NCI-H345 (cell line): ENCODE measurements at regions not wholly inside any gene's neighbourhood (a gene's known extent, or its start where the extent isn't known, plus 50 kb on each side); places are given as distances from the start of the nearest gene placed in this dataset.
A peak's percentile ranks its signal among the peaks of the same experiment; 100 is the strongest.

Experiments
- DNase-seq: peaks from one replicate; lab custom pipeline; 2025; lab: John Stamatoyannopoulos, UW

DNA sequence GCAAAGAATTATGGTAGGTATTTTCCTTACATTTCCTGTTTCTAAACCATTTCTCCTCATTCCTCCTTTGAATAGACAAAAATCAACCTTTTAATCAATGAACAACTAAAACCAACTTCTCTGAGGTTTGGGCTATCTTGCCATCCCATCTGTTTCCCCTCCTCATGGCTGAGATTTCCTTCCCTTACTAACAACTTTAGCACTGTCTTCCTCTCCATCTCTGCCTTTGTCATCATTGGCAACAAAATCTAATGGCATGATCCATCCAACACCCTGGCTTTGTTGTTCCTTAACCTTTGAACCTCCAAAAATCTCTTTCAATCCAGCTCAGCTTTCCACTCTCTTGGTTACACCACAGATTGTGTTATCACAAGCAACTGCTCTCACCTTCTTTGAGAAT lies 95.3 kb upstream of the FAM136A start:
- DNase-seq, result no peak

DNA sequence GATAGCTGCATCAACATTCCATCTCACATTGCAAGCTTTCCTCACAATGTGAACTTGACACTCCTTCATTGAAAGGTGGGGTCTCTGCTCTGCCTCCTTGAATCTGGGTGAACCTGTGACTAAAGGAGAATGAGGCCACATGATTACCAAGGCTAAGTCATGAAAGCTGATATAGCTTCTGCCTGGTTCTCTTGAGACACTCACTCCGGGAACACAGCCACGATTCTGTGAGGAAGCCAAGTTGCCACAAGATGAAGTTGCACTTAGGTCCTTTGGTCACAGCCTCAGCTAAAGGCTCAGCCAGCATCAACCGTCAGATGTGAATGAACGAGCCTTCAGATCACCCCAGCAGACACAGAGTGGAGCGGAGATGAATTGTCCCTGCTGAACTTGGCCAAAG lies 94.7 kb upstream of the FAM136A start:
- DNase-seq, result no peak

DNA sequence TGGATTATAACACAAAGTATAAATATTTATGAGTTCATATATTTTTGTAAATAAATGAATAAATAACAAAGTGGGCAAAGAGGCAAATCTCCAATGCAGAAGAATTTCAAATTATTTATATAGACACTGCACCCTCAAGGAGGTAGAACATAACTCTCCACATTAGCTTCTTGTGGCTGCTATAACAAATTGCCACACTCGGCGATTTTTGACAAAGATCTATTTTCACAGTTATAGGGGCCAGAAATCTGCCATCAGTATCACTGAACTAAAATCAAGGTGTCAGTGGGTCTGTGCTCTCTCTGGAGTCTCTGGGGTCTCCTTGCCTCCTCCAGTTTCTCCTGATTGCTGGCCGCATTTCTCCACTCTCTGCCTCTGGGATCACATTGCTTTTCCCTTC lies 92.0 kb upstream of the FAM136A start:
- DNase-seq, result no peak

DNA sequence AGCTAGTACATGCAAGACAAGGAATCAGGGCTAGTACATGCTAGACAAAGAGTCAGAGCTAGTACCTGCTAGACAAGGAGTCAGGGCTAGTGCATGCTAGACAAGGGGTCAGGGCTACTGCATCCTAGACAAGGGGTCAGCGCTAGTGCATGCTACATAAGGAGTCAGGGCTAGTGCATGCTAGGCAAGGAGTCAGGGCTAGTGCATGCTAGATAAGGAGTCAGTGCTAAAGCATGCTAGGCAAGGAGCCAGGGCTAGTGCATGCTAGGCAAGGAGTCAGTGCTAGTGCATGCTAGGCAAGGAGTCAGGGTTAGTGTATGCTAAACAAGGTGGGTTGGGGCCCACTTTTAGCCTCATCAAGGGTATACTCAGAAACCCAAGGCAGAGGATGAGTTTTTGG lies 90.1 kb upstream of the FAM136A start:
- no peak for DNase-seq

DNA sequence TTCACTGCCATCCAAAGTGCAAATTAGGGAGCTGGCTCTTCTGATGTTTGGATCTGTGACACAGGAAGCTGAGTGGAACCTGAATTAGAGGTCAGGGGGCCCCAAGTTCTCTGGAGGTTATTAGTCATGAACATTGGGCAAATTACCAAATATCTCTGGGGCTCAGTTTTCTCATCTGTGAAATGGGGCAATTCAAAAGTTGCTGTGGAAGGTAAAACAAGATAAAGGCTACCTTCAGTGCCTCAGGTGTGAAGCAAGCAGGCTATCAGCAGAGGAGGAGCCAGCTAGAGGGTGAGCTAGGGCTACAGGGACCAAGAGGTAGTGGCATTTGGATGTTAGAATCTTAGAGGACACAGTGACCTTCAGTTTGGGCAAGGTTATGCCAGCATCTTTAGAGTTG lies 89.4 kb upstream of the FAM136A start:
- DNase-seq, result no peak

DNA sequence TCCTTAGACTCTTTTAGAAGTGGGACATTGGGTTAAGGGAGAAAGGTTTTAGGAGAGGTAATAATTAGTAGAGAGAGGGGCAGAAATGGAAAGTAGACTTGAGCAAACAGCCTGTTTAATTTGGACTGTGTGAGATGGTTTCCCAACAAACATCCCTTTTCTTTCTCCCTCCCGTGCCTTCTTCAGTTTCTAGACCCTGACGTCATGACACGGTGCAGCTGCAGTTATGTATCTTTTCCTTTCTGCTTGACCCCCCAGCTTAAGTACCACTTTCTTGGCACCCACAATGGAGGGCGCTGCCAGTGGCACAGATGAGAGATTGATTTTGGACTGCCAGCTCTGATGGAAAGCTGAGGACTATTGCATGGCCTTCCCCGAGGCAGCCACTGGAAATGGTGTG lies 86.9 kb upstream of the FAM136A start:
- DNase-seq, result no peak

DNA sequence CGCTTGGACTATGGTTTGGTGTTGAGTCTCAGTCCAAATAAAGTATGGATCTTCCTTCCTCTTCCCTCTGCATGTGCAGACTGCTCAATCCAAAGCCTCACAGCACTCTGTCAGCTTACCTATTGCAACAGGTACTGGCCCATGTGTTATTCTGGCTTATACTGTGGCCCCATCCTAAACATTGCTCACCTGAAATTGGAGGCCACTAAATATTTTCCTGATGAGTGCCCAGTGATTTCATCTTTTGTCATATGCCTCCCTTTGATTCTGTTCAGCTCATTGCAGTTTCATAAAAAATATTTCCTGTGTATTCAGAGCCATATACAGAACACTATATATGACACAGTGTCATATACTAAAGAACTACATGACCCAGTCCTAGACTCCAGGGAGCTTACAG lies 86.3 kb upstream of the FAM136A start:
- DNase-seq, result no peak

DNA sequence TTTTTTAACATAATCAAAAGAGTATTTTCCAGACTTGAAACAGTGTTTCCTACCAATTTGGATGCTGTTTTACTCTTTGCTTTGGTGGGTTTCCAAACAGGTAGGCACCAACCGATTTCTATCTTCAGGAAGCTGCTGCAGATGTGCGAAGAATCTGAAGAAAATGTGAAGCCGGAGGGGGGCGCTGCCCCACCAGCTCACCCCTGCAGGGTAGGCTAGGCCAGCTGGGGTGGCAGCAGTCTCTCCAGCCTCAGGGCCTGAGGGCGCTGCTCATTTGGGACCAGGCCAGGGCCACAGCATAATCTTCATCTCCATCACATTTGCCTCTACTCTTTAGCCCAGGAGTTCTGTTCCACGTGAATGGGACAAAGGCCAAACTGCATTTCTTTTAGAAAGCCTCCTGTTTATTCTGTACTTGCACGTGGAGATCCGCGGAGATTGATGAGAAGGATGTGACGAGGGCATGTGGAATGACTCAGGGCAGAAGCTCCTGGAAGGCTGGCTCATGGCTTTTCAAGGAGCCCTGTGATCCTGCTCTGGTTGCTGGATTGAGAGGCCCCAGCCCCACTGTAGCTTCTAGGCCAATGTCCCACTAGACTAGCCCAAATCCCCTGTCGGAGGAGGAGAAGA lies 84.2 kb upstream of the FAM136A start:
- no peak for DNase-seq

DNA sequence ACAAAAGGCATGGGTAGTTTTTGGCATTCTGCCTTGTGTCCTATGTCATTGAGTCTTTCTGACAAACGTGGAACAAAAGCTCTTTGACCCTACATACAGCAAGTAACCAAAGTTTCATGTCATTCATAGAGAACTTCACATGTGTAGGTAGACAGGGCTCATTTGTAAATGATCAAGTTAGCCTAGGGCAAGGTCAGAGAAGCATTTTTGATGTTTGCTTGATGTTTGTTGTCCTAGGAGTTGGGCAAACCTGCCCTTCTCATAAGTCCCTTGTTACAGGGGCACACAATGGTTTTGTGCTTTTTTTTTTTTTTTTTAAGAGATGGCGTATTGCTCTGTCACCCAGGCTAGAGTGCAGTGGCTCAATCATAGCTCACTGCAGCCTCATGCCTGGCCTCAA lies 83.3 kb upstream of the FAM136A start:
- DNase-seq, result no peak

DNA sequence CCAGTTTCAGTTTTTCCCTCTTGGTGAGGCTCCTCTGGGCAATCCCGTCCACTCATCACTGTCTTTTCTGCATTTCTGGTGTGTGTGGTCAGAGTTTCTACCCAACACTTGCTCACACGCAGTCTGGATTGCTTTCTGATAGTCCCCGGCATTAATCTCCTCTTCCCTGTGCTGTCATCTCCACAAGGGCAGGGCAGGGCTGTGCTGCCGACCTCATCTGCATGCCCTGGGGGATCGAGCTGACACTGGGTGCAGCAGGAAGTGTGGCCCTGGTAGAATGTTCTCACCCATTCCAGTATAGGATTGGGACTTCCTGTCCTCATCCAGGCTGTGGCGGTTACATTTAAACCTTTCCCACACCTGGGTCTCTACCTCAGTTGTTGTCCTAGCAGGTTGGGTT lies 80.0 kb upstream of the FAM136A start:
- no peak for DNase-seq

DNA sequence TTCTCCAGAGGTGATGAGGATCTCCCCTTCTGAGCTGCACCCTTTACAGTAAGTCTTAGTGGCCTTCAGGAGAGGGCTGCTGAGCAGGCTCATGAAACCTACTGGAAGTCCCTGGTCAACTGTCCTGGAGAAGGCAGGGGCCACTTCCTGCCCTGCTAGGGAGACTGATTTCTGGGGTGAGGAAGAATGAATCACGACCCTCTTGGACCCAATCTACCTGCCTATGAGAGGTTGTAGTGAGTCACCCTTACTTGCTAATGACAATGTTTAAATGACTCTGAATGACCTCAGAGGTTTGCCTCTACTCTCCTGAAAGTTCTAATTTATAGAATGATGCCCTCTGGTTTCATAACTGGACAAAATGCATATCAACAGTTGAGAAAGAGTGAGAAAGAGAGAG lies 79.4 kb upstream of the FAM136A start:
- no peak for DNase-seq

DNA sequence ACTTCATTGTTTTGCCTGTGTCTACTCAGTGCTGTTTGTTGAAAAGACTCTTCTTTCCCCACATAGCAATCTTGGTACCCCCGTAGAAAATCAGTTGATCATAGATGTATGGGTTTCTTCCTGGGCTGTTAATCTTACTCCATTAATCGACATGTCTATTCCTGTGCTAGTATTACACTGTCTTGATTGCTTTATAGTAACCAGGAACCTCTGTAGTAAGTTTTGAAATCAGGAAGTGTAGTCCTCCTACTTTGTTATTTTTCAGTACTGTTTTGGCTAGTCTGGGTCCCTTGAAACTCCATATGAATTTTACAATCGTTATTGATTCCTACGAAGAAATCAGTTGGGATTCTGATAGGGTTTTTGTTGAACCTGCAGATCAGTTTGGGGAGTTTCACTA lies 78.8 kb upstream of the FAM136A start:
- DNase-seq, result no peak

DNA sequence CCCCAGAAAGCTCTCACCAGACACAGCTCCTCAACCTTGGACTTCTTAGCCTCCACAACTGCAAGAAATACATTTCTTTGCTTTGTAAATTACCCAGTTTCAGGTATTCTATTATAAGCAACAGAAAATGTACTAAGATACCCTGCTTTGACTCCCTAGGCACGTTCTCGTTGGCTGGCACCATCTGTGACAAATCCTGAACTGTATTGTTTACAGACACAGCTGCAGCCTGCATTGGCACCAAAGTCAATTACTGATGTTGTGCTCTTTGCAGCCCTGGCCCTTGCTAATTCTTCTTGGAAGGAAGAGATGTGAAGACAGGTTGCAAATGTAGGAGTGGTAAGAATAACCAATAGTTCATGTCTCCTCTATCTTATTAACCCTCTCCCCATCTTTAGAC lies 72.7 kb upstream of the FAM136A start:
- no peak for DNase-seq

DNA sequence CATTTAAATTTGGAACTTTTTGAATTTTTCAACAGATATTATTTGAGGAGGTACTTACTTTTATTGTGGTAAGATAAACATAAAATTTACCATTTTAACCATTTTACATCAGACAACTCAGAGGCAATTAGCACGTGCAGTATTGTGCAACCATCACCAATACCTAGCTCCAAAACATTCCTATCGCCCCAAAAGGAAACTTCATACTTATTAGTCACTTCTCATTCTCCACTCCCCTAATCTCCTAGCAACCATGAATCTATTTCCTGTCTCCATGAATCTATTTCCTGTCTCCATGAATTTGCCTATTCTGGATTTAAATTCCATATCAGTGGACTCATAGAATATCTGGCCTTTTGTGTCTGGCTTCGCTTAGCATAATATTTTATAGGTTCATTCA lies 69.9 kb upstream of the FAM136A start:
- DNase-seq, result no peak

DNA sequence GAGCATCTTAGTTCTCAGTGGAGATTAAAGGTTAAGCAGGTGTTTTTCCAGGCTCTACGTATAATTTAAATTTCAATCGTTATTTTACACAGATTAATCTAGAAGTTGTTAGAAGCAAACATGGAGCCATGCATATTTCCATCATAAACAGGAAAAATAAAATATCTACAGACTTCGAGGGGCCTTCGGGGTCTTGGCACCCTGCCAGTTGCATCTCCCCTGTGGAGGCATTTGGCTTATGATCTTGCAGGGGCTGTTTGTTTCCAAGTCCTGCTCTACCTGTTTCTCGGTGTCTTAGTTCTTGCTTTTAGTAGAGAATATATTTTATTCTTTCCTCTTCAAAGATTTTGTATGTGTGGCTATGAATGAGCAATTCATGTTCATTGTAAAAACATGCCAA lies 67.2 kb upstream of the FAM136A start:
- no peak for DNase-seq

DNA sequence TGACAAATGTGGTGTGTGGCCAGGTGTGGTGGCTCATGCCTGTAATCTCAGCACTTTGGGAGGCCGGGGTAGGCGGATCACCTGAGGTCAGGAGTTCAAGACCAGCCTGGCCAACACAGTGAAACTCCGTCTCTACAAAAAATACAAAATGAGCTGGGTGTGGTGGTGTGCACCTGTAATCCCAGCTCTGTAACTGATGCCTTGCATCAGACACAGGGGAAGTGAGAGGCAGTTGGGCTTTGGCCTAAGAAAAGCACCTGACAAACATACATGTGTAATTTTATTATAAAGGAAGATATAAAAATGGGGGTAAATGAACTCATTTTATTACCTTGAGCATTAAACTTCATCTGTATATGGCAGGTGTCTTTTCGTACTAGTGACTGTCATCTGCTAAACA lies 66.7 kb upstream of the FAM136A start:
- DNase-seq, result no peak

DNA sequence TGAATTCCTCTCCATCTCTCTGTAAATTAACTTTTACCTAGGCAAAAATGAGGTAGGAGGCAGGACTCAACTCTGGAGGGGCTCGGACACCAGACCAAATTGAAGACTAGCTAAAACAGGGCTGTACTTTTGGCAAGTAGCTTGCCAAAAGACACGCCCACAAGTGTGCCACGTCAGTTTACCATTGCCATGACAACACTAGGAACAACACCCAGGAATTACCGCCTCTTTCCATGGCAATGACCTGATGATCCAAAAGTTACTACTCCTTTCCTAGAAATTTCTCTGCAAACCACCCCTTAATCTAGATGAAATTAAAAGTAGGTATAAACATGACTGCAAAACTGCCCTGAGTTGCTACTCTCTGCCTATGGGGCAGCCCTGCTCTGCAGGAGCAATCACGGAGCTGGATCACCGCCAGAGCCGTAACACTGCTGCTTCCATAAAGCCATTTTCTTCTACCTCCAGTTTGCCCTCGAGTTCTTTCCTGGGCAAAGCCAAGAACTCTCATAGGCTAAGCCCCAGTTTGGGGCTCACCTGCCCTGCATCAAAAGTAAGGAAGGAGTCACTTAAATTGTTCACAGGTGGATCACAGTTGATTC lies 66.0 kb upstream of the FAM136A start:
- DNase-seq, result peak; percentile 23

DNA sequence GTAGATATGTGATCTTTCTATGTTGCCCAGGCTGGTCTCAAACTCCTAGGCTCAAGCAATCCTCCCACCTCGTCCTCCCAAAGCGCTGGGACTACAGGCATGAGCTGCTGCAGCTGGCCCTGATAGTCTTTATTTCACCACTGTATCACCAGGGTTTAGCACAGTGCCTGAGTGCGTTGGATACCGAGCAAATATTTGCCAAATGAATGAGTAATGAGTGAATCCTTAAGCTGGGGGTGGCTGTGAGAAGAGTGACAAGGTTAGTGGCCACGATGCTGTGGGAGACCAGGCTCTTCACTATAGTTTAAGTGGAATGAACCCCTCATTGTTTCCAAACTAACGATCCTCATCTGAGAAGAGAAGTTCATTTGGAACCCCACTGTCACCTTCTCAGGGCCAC lies 60.8 kb upstream of the FAM136A start:
- no peak for DNase-seq

DNA sequence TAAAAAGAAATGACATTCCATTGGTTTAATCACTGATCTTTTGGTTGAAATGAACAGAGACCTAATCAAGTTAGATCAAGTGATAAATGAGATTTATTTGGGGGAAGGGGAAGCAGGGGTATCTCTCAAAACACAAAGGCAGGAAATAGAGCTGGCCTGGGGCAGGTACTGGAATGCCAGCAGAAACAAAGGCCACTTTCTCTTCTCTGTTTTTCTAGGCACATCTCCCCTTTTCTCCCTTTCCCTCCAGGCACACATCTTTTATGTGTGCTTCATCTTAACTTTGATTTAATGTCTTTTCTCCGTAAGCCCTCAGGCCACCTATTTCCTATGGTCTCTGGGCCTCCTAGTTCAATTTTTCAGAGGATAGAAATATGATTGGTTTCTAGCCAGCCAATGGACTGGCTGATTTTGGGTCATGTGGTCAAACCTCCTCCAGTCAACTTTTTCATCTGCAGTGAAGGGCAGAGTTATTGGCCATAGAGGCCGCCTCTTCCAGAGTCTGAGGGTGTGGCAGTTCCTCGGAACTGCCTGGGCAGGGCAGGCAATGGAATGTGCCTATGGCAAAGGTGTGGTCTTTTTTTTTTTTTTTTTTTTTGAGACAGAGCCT lies 58.9 kb upstream of the FAM136A start:
- no peak for DNase-seq

DNA sequence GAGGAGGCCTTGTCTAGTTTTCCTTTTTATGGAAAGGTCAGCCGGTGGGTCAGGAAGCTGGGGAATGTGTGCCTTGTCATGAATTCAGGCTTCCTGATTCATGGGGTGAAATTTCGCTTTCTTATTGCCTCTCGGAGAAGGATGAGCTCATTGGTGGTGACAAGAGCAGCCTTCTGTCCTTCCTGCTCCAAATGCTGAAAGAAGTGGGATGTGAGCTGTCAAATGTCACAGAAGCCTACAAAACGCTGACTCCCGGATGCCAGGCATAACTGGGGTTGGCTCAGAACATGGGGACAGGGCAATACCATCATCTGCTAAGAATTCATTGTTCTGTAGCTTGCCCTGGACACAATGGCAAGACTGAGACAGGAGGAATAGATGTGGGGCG lies 55.8 kb upstream of the FAM136A start:
- DNase-seq, result no peak

DNA sequence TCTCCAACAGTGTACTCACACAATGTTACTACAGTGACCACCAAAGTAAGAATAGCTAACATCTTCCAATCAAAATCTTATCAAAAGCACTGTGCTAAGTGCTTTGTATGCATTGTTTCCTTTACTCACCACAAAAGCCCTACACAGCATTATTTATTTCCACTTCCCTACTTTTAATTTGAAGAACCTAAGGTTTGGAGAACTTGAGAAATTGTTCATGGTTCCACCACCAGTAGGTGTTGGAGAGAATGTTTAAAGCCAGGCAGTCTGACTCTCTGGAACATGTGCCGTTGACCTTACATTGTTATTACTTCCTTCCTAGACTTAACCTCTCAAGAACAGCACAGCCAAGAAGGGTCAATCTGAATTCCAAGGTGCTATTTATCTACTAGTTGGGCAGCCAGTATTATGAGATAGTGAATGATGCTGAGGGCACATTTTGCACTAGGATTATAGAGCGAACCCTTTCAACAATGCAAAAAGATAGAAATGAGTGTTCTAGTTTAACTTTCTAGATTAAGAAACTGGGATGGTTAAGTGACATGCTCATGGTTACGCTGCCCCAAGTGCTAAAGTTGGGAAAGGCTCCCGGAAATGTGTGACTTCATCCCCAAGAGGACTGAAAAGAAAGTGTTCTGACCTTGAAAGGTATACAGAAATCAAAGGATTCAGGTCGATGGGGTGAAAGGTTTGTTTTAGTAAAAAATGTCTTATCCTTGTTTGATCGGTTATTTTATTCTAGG lies 55.2 kb upstream of the FAM136A start:
- no peak for DNase-seq

DNA sequence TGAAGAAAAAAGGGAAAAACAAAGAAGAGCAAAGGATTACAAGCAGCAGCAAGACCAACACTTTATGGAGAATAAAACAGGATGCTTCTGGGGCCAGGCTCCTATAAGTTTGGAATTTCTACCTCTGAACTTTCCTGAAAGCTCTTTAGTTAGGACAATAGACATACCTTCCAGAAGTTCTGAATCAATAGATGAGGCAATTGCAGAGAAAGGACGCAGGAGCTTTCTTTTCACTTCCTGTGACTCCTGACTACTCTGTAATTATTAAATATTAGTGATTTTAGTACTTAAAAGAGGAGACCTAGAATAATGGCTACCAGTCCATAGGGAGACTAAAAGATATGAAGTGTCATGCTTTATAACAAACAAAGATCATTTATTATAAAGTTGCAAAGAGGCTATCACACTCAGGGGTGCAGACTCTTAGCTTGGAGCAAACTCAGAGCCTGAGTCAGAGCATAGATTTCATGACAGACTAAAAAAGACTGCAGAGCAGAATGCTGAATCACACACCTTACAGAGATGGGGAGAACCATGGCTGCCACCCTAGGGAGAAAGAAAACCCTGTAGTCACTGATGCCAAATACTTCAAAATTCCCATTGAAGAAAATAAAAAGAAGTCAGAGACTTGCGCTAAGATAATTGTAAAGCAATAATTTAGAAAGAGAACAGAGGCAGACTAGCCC lies 52.5 kb upstream of the FAM136A start:
- DNase-seq, result no peak
